ENCODE measurements at regions not wholly inside any gene's neighbourhood (a gene's known extent, or its start where the extent isn't known, plus 50 kb on each side); places are given as distances from the start of the nearest gene placed in this dataset. TPM values are rescaled to one million over a fixed set of nuclear protein-coding genes. Genes with fewer than 3 reads are reported as not detected.
A peak's percentile ranks its signal among the peaks of the same experiment; 100 is the strongest.

DNA sequence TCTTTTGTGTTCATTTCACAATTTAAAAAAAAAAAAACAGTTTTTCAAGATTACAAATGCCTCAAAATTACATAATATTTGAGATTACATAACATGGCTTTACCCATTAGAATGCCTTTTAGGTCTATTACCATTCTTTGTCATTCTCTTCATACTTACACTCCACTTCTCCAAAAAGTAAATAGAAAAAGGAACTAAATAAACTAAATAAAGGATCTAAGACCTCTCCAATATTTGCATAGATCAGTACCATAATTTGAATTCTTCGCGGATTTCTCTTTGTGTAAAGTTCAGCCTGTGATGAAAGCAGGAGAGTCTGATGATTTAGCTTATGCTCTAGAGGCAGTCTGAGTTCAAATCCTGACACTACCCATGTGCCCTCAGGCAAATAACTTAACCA is 56.4 kb upstream of the C1GALT1 start:
- TF ChIP-seq, protein P1, sequence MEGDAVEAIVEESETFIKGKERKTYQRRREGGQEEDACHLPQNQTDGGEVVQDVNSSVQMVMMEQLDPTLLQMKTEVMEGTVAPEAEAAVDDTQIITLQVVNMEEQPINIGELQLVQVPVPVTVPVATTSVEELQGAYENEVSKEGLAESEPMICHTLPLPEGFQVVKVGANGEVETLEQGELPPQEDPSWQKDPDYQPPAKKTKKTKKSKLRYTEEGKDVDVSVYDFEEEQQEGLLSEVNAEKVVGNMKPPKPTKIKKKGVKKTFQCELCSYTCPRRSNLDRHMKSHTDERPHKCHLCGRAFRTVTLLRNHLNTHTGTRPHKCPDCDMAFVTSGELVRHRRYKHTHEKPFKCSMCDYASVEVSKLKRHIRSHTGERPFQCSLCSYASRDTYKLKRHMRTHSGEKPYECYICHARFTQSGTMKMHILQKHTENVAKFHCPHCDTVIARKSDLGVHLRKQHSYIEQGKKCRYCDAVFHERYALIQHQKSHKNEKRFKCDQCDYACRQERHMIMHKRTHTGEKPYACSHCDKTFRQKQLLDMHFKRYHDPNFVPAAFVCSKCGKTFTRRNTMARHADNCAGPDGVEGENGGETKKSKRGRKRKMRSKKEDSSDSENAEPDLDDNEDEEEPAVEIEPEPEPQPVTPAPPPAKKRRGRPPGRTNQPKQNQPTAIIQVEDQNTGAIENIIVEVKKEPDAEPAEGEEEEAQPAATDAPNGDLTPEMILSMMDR (IDR thresholded peaks at IDR 0.05; ENCODE audit: insufficient read depth, low read length), result no peak
- no peak for DNase-seq (ENCODE audit: low read depth)

DNA sequence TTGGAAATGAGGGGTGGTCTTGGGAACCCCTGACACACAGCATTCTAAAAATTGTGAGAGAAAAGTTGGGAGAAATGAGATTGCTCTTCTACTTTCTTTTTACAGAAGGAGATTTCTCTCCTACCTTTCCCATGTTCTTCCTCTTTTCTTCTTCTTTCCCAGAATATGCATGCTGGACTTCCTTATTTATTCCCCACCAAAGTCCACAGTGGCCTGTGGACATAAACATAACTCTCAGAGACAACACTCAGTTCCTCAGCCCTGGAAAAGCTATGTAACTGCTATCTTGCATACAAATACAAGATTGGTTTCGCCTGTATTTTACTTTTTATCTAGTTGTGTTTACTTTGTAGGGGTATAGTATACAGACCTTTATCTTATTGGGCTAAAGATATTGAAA is 54.6 kb upstream of the C1GALT1 start:
- TF ChIP-seq, protein P1 (IDR thresholded peaks at IDR 0.05; ENCODE audit: insufficient read depth, low read length), result no peak
- no peak for DNase-seq (ENCODE audit: low read depth)
- H3K4me3 ChIP-seq (ENCODE audit: low read depth, low read length), result no peak overlapping the region

More for the DNA sequence above, 56.4 kb upstream of the C1GALT1 start:
- no peak overlapping the region for H3K4me3 ChIP-seq (ENCODE audit: low read depth, low read length)

DNA sequence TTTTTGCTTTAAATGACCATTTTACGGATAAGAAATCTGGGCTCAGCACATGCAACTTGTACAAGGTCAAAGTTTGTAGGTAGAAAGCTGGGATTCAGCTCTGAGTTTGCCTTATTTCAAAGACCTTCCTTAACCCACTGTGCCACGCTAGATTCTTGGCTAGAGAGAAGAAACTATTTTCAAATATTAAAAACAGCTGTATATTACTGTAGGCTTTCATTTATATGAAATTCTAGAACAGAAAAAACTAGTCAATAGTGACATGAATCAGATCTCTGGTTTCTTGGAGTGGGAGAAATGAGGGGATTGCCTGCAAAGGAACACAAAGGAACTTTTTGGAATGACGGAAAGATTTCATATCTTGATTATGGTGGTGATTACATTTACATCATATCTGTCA is 53.0 kb upstream of the C1GALT1 start:
- H3K4me3 ChIP-seq (ENCODE audit: low read depth, low read length), result no peak overlapping the region
- peak; percentile 19 for DNase-seq (ENCODE audit: low read depth)
- TF ChIP-seq, protein P1 (IDR thresholded peaks at IDR 0.05; ENCODE audit: insufficient read depth, low read length), result no peak

GRCh38 chr7:7131273-7131672 is 51.1 kb upstream of the C1GALT1 start:
- H3K4me3 ChIP-seq (ENCODE audit: low read depth, low read length), result no peak overlapping the region
- TF ChIP-seq, protein P1 (IDR thresholded peaks at IDR 0.05; ENCODE audit: insufficient read depth, low read length), result no peak

More at GRCh38 chr7:7131273-7131672, 51.1 kb upstream of the C1GALT1 start:
- DNase-seq (ENCODE audit: low read depth), result no peak

Small RNA genes lying in the stretch of these regions (small RNA-seq; reads per million reads assigned to genes)
- gene AC079804.2 (not detected), gene MIR3683 (not detected), gene RF00019 (not detected)

All from fibroblast of the aortic adventitia (primary cell).